Right renal cortex interstitium (tissue), 3 donors: ENCODE measurements at regions not wholly inside any gene's neighbourhood (a gene's known extent, or its start where the extent isn't known, plus 50 kb on each side); places are given as distances from the start of the nearest gene placed in this dataset.
A peak's percentile ranks its signal among the peaks of the same experiment; 100 is the strongest.

ENCODE experiments used
- DNase-seq, 3 donors: peaks; one replicate each; pipeline ENCODE4 v3.0.0-alpha.2; 2013; ENCODE audit warnings: low read depth in 3 of 3, low spot score in 2 of 3

DNA sequence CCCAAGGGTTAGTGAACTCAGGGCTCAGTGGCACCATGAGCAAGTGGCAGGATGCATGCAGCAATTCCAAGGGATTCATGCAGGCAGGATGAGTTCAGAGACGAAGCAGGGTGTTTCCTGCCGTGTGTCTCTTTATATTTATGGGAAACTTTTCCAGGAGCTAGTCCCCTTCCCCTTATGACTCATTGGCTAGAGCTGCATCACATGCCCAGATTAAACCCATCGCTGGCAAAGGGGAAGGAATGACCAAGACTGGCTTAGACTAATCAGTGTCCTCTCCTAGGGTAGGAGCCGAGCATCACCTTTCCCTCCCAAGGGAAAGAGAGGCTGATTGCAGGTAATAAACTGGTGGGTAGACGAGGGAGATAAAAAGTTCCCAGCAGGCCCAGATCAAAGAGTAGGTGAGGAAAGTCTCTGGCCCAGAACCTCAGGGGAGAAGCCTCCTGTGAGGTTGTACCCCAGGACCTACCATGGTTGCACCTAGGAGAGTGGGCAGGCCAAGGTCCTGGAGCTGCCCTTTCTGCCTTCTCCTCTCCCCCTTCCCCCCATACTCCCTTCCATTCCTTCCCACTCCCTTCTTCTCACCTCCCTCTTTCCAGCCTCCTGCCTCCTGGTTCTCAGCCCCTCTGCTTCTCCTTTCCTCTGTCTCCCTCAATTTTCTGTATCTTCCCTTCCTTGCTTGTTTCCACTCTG is 67.8 kb upstream of the ITGA11 start:
- no peak for DNase-seq

DNA sequence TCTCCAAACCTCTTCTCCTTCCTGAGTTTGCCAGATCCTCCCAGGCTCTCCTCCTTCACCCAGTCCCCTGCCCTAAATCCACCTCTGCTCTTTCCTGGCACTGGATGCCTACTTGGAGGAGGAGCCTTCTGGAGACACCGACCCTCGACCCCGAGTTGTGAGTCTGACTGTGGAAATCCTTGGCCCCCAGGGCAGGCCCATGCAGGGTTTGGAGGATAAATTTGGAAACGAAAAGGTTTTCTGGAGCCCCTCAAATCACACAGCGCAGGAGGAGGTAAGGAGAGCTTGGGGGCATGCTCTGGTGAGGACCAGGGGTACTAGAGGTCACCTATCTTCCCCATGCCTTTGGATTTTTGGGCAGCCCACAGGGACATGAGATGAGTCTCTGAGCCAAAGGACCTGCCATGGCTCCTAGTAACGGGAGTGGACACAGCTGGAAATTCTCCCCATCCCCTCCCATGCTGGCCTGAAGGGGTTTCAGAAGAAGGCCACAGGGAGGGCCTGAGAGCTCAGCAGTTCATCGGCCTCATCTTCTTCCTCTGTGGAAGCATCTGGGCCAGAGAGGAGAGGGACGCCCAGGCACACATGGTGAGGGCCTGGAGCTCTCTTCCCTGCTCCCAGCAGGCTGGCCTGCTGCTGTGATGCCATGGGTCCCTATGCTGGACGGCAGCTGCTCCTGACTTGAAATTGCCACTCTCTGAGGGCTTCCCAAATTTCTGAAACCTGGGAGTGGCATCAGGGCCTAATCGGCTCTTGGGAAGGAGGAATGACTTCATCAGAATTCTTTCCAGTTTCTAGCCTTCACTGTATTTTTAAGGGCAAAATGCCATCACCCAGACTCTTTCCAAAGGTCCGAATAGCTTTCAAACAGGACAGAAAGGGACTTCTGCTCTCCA is 68.6 kb upstream of the ITGA11 start:
- DNase-seq: no peak

DNA sequence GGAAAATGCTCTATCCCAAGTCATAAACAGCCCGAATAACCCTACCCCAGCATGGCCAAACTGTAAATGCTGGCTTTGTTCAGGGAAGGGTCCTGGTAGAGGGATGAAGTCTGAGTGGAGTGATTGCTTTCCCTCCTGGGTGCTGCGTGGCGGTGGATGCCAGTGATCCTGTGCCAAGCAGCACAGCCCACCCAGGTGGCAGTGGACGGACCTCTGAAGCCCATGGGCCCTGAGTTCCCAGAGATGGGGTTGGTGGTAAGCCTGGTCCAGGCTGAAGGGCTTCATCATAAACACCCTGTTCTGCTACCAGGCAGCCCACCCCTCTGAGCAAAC is 69.3 kb upstream of the ITGA11 start:
- DNase-seq: no peak

DNA sequence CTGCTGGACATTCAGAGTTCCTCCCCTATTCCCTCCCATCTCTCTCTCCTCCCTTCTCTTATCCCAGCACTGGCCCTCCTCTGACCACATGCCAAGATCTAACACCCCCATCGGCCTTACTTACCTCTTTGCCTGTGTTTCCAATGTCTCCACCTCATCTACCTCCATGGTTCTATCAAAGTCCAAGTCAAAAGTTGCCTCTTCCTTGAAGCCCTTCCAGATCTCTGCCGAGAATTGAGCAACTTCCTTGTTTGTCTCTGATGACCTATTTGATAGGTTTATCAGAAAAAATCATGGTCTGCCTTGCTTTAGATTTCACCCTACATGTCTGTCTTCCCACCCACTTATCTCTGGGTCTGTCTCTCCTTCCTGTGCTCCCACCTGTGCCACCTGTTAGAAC is 69.7 kb upstream of the ITGA11 start:
- no peak for DNase-seq

DNA sequence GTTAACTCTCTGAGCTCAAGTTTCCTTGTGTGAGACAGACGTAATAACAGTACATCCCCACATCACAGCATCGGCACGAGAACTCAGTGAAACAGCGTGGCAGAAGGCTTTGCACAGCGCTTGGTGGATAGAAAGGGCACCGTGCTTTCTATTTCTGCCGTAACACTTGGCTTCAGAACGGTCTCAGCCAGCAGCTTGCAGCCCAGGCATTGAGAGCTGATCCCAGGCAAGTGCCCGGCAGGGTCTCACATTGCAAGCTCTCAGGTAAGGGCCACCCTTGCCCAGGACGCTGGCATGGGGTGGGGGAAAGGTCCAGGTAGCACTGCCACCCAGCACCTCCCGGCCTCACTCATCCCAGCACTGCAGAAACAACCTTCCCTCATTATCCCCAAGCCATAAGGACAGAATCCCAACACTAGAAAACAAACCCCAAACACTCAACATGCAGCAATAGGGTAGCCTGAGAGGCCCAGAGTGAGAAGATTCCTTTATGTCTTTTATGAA is 70.5 kb upstream of the ITGA11 start:
- DNase-seq: no peak

DNA sequence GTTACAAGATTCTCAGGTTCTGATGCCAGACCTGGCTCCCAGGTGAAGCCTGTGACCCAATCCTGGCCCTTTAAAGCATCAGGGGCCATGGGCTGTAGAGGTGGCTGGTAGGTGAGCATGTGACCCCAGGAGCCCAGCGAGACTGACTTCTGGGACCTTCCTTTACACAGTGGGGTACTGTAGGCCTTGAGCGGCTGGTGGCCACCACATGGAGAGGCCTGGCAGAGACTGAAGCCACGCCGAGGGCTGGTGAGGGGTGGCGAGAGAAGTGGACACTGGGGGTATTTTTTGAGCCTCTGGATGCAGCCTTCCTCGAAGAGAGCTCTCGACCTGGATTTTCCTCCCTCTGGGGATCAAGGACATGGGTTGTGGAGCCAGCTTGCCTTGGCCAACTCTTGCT is 71.2 kb upstream of the ITGA11 start:
- no peak for DNase-seq

DNA sequence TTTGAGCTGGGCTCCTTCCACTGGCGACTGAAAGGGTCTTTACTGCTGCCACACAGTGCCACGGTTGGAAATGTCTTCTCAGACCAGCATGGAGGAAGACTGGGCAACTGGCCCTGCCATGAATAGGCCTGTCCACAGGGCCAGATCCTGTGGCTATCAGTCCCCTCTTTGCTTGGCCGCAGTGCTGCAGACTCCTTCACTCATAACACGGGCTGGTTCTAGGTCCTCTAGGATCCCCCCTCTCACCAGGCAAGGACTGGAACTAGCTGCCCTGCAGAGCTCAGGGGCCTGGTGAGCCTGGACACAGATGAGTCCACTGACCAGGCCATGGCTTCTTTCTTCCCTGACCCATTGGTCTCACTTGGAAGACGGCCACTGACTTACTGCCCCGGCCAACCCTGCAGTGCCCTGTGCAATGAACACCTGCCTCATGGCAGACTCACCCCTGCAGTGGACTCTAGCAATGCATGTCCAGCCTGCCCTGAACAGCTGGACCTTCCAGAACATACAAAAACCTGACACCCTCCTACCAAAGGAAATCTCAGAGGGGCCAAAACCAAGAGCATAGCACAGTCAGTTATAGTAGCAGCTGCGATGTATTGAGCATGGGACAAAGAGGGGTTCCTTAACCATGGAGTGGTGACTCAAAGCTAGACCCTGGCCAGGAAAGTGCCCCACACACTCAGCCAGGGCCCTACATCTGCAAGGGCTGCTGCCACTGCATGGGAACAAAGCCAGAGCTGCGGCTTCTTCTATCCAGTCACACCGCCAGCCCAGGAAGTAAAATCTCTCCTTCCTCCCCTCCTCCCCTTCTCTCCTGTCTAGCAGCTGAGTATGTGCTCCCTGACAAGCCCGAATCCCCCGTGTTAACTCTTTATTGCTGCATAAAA is 72.1 kb upstream of the ITGA11 start:
- no peak for DNase-seq

DNA sequence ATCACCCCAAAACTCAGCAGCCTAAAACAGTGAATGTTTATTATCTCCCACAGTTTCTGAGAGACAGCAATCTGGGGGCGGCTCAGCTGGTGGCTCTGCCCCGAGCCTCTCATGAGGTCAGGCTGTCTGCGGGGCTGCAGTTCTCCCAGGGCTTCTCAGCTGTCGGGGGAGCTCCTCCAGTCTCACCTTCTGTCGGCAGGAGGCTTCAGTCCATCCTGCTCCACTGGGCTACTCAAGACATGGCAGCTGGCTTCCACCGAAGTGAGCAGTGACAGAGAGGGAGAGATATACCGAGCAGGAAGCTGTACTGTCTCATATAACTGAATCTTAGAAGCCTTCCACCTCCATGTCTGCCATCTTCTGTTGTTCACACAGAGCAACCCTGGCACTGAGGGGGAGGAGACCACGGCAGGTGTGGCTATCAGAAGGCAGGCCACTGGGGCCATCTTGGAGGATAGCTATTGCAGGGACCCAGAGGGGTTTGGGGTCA is 72.8 kb upstream of the ITGA11 start:
- DNase-seq: no peak

DNA sequence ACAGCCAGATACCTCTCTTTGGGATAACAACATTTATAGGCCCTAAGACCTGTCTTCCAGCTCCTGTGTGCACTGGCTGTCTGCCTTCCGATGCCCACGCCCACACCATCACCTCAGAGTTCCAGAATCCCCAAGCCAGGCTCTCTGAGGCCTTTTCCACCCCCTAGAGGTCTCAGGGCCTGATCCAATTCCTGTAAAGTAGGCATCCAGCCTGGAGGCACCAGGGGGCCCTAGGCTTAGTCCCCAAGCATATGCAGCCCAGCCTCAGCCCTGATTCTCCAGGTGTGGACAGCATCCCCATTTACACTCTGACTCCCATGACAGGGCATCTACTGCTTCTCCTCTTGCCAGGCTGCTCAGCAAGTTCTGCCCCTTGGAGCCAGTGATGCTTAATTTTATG is 72.7 kb upstream of the CORO2B start:
- no peak for DNase-seq

DNA sequence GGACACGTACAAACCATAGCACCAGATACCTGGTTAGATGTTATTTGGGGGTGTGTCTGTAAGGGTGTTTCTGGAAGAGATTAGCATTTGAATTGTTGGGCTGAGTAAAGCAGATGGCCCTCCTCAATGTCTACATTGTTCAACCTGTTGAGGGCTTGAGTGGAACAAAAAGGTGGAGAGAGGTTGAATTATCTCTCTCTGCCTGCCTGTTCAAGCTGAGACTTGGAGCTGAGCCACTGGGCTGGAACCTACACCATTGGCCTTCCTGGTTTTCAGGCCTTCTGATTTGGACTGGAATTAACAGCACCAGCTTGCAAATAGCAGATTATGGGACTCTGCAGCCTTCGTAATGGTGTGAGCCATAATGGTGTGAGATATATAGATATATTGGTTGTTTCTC is 71.3 kb upstream of the CORO2B start:
- no peak for DNase-seq

DNA sequence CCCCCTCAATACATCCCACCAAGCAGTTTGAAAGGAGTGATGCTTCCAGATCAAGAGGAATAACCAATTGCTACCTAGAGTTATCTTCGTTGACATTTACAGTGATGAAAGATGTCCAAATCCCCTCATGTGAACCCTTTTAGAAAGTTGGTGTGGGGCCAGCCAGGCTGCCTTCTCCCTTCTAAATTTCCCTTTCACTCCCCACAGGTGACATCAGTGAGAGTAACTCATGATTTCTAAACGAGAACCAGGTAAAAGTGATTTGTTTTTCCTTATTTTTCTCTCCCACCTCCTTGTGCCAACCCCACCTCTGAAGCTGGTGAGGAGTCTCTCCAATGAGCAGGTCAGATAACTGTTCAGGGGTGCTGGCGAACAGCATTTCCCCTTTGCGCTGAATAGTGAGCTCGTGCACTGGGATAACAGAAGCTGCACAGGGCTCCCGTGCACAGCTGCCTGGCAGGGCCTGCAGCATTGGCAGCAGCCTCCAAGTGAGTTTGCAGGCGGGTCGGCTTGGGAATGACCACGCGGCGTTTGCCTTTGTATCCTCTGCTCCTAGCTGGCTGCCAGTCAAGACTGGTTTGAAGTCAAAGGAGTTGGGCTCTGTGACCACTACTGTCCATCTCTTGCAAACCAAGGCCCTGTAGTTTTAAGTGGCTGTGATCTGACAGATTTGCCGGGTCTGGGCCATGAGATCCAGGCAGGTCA is 70.2 kb upstream of the CORO2B start:
- DNase-seq: no peak

DNA sequence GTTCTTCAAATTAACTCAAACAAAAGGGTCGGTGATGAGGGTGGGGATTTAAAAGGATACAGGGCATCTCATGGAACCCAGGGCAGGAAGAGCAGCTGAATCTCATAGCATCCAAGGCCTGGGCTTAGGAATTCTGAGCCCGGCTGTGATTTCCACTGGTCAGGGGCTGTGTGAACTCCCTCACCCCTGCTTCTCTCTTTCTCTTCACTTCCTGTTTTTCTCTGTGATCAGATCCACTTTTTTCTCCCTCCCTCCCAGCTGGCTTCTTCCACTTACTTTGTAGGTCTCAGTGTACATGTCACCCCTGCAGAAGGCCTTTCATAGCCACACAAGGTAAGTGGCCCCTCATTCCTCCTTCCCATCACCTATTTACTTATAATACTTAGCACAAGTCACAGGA is 68.2 kb upstream of the CORO2B start:
- DNase-seq: no peak

DNA sequence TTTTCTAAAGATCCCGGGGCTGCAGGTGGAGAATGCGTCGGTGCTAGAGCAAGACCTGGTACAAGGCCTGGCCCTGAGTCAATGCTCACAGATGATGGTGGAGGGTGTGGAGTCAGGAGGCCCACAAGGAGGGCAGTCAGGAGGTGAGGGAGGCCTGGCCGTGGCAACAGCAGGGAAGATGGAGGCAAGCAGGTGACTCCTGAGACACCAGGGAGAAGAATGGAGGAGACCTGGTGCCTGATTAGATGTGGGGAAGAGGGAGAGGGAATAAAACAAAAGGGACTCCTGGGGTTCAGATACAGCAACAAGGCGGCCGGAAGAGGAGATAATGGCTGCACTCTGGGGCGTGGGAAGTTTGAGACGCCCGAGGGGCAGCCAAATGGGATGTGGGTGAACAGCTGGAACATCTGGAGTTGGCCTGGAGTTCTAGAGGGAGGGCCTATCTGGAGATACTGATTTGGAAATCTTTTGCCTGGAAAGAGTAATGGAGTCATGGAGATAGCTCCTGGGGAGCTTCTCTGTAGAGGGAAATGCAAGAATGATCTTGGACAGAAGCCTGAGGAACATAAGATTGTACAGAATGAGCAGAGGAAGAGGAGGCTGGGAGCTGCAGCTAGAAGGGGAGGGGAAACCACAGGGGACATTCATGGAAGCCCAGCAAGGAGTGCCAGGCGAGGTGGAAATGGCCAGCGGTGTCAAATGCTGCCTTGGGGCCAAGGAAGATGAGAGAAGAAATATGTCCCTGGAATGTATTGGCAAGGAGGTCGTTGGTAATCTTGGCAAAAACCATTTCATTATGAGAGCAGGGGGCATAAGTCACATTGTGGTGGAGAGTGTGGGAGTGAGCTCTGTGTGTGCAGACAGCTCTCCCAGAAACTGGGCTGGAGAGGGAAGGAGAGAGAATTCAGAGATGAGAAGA is 67.5 kb upstream of the CORO2B start:
- no peak for DNase-seq

DNA sequence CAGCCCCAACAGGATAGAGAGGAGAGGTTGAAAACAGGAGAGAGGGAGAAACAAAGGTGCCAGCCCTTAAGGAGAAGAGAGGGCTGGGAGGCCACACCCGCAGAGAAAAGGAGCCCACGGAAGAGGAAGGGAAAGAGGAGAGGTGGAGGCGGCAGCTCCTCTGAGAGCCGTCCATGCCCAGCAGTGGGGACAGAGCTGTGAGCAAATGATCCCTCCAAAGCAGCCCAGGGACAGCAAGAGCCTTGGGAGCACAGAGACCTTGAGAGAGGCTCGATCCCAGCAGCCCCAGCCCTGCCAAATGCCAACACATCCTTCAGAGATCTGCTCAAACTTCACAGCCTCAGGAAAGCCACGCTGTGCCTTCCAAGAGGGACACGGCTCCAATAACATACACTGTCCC is 66.7 kb upstream of the CORO2B start:
- DNase-seq: no peak

DNA sequence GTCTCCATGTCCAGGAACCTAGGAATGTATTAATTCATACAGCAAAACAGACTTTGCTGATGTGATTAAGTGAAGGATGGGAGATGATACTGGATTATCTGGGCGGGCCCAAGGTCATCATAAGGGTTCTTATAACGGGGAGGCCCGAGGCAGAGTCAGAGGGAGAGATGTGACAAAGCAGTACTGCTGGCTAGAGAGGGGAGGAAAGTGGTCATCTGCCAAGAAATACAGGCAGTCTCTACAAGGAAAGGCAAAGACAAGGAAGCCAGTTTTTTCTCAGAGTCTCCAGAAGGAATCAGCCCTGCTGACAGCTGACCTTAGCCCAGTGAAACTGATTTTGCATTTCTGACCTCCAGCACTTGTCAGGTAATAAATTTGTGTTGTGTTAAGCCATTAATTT is 66.2 kb upstream of the CORO2B start:
- peak in 1 of 3 donors; percentile 29 for DNase-seq

DNA sequence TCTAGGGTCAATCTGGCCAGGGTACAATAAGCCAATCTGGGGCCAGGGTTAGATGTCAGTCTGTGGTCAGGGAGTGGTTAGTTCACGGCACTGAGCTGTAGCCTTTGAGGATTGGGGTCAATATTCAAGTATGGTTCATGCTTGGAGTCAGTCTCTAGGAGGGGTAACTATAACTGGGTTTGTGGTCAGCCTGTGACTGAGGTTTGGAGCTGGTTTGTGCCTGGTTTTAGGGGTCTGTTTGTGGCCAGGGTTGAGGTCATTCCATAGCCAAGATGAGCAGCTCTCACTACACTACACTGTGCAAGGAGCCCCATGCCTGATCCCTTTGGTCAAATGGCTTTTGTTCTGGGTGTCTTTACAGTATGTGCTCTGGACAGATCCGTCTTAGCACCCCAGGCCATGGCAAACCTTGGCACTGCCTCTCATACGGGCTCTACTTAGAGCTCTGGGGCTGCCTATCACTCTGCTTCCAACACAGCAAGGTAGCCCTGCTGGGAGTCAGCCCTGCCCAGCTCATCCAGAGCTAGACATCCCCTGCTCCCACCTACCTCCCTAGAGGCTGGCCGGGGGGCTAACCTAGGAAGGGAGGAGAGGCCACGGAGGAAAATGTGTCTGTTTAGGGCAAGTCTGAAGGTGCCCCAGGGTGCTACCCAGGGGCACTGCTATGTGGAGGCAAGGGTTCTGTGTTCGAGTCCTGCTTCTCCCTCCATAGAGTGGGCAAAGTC is 63.3 kb upstream of the CORO2B start:
- DNase-seq: no peak

DNA sequence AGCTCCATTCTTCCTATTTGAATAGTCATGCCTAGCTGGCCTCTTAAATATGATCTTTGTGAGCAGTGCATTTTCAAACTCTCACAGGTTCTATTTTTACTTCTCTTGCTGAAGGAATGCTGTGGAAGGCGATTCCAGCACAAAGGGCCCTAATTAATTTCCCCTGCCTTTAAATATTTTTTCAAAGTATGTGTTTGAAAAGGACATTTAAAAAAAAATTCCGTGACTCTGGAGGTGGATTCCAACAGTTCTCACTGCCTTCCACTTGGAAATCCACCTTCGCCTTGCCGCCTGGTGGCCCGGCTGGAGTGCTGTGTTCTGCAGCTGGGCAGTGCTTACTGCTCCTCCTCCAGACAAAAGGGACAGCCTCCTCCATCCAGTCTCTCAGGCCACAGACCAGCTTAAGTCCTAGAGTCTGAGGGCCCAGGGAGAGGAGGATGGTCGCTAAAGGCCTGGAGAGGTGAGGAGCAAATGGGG is 61.5 kb upstream of the CORO2B start:
- DNase-seq: no peak

DNA sequence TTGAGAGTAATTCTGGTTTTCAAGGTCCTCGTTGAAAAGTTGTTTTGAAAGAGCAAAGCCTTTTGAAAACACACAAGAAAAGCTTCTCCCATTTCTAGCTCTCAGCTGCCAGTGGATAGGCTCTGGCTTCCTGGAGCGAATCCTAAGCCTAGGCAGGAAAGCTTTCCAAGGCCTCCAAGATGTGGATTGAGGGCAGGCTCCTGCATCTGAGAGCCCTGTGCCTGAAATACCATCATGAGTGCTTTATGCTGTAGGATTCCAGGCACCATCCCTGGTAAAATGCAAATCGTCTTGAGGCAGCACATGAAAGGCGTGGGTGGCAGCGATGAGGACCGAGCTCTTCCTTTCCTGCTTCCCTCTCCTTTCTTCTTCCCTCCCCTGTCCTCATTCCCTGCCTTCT is 60.7 kb upstream of the CORO2B start:
- DNase-seq: no peak
